Natural killer cell (primary cell): ENCODE measurements at regions not wholly inside any gene's neighbourhood (a gene's known extent, or its start where the extent isn't known, plus 50 kb on each side); places are given as distances from the start of the nearest gene placed in this dataset.

Experiments used
- ATAC-seq, 3 donors: fragments of 150-1000 bp in 2 of 3; fragments of 200-7000 bp in 1 of 3; cut with Tn5 transposase; 1 replicate in 1 of 3; 2 replicates in 2 of 3; pipeline ENCODE4 v1.10.0; 2021; ENCODE audit warnings: mild to moderate bottlenecking in 2 of 3, moderate library complexity in 2 of 3
- DNase-seq, 2 donors: peaks; one replicate each; pipeline versions ENCODE4 v3.0.0 to v3.0.0-alpha.2; 2013 to 2021; ENCODE audit warnings: mixed read lengths in 1 of 2
- H3K27ac ChIP-seq: one replicate; pipeline ENCODE4 v1.5.1; 2013; ENCODE audit warnings: mild to moderate bottlenecking, low read length
- H3K27me3 ChIP-seq: one replicate; pipeline ENCODE4 v1.6.1; 2013; ENCODE audit warnings: low read length; ENCODE audit not compliant: control insufficient read depth, insufficient read depth
- H3K36me3 ChIP-seq: one replicate; pipeline ENCODE4 v1.6.1; 2013; ENCODE audit warnings: low read length; ENCODE audit not compliant: control insufficient read depth, insufficient read depth
- H3K4me1 ChIP-seq: one replicate; pipeline ENCODE4 v1.6.1; 2013; ENCODE audit warnings: low read length; ENCODE audit not compliant: control insufficient read depth, insufficient read depth
- H3K4me3 ChIP-seq: one replicate; pipeline ENCODE4 v1.5.1; 2013; ENCODE audit warnings: low read length
- H3K9me3 ChIP-seq: one replicate; pipeline ENCODE4 v1.6.1; 2013; ENCODE audit warnings: low read length; ENCODE audit not compliant: control insufficient read depth, insufficient read depth
- H3K27ac Mint-ChIP-seq, 2 donors: one replicate each; pipeline ENCODE4 v1.8.0; 2022; ENCODE audit warnings: mild to moderate bottlenecking in 2 of 2, mixed read lengths in 2 of 2, moderate library complexity in 1 of 2
- H3K27me3 Mint-ChIP-seq, 2 donors: one replicate each; pipeline ENCODE4 v1.8.0; 2022; ENCODE audit warnings: low read depth in 2 of 2, mixed read lengths in 2 of 2
- H3K36me3 Mint-ChIP-seq: one replicate; pipeline ENCODE4 v1.8.0; 2022; ENCODE audit warnings: mixed read lengths
- H3K4me1 Mint-ChIP-seq, 2 donors: one replicate each; pipeline ENCODE4 v1.8.0; 2022; ENCODE audit warnings: mixed read lengths in 2 of 2
- H3K4me3 Mint-ChIP-seq: one replicate; pipeline ENCODE4 v1.8.0; 2022; ENCODE audit warnings: mild to moderate bottlenecking, moderate library complexity, mixed read lengths
- H3K9me3 Mint-ChIP-seq, 2 donors: one replicate each; pipeline ENCODE4 v1.8.0; 2022; ENCODE audit warnings: mixed read lengths in 2 of 2
- CTCF ChIP-seq: fragments of 200-600 bp; IDR thresholded peaks from one replicate; pipeline ENCODE4 v1.8.0; 2022; ENCODE audit warnings: antibody characterized with exemption
- WGBS: methylation state at CpG from one replicate; pipeline ENCODE4 v1.1.7; 2013; ENCODE audit warnings: missing lambda C conversion rate; ENCODE audit not compliant: insufficient coverage; 5-methylcytosine and 5-hydroxymethylcytosine counted together
- intact Hi-C: fragments of 100-400 bp; cut with micrococcal nuclease; formaldehyde crosslinking; loops from one replicate; pipeline ENCODE4 v1.14.2; 2022

GRCh38 chr3:82424031-82424339 is 662.5 kb upstream of the GBE1 start:
- H3K27me3 ChIP-seq, result no peaks in the 10 kb centered on the region
- no peaks in the 10 kb centered on the region for H3K4me1 Mint-ChIP-seq
- DNase-seq (no peak), ATAC-seq (no peak)
- no peak overlapping the region for H3K27ac Mint-ChIP-seq
- WGBS, result no CpG with 5 or more reads among the region's 1 CpG
- no peak overlapping the region for H3K4me3 Mint-ChIP-seq
- intact Hi-C loops, result no loop called here
- H3K4me1 ChIP-seq, result no peaks in the 10 kb centered on the region
- H3K9me3 Mint-ChIP-seq, result peaks cover 13 to 16% of the 10 kb centered on the region in 2 donors
- TF ChIP-seq CTCF, result no peak
- no peaks in the 10 kb centered on the region for H3K27me3 Mint-ChIP-seq
- no peak overlapping the region for H3K4me3 ChIP-seq
- H3K36me3 ChIP-seq, result no peaks in the 10 kb centered on the region
- no peaks in the 10 kb centered on the region for H3K36me3 Mint-ChIP-seq
- H3K9me3 ChIP-seq, result no peaks in the 10 kb centered on the region
- no peak overlapping the region for H3K27ac ChIP-seq

GRCh38 chr3:82423268-82424030 is 662.0 kb upstream of the GBE1 start:
- Histone ChIP-seq H3K36me3 (no peaks in the 10 kb centered on the region), H3K4me1 (no peaks in the 10 kb centered on the region), H3K4me3 (no peak overlapping the region), H3K9me3 (no peaks in the 10 kb centered on the region), H3K27me3 (no peaks in the 10 kb centered on the region), H3K27ac (no peak overlapping the region)
- intact Hi-C loops, result no loop called here
- H3K4me1 Mint-ChIP-seq, result no peaks in the 10 kb centered on the region
- no peak for ATAC-seq
- H3K9me3 Mint-ChIP-seq, result peaks cover 11 to 17% of the 10 kb centered on the region in 2 donors
- no peak for DNase-seq
- no peak for TF ChIP-seq CTCF
- H3K27me3 Mint-ChIP-seq, result no peaks in the 10 kb centered on the region
- H3K27ac Mint-ChIP-seq, result no peak overlapping the region
- H3K36me3 Mint-ChIP-seq, result peaks cover 3% of the 10 kb centered on the region
- 43% methylated on average over 2 of the region's 2 CpGs for WGBS
- H3K4me3 Mint-ChIP-seq, result no peak overlapping the region

GRCh38 chr3:82416830-82417229 is 655.4 kb upstream of the GBE1 start:
- no peaks in the 10 kb centered on the region for H3K9me3 ChIP-seq
- no peak overlapping the region for H3K4me3 ChIP-seq
- Mint-ChIP-seq H3K27me3 (no peaks in the 10 kb centered on the region), H3K4me1 (no peaks in the 10 kb centered on the region), H3K4me3 (no peak overlapping the region), H3K27ac (no peak overlapping the region), H3K36me3 (peaks cover 11% of the 10 kb centered on the region), H3K9me3 (peaks cover 13% of the 10 kb centered on the region in 2 donors)
- no peak for TF ChIP-seq CTCF
- no peaks in the 10 kb centered on the region for H3K4me1 ChIP-seq
- H3K36me3 ChIP-seq, result no peaks in the 10 kb centered on the region
- no peak for ATAC-seq
- H3K27me3 ChIP-seq, result no peaks in the 10 kb centered on the region
- no peak for DNase-seq
- no peak overlapping the region for H3K27ac ChIP-seq
- WGBS, result 67% methylated on average over 1 of the region's 1 CpG
- intact Hi-C loops, result no loop called here

GRCh38 chr3:82416349-82416748 is 654.9 kb upstream of the GBE1 start:
- H3K27ac ChIP-seq, result no peak overlapping the region
- intact Hi-C loops, result no loop called here
- DNase-seq (no peak), ATAC-seq (no peak)
- no peaks in the 10 kb centered on the region for H3K27me3 ChIP-seq
- peaks cover 12 to 13% of the 10 kb centered on the region in 2 donors for H3K9me3 Mint-ChIP-seq
- H3K4me3 ChIP-seq, result no peak overlapping the region
- no peak overlapping the region for H3K4me3 Mint-ChIP-seq
- H3K36me3 ChIP-seq, result no peaks in the 10 kb centered on the region
- H3K4me1 Mint-ChIP-seq, result no peaks in the 10 kb centered on the region
- 60% methylated on average over 1 of the region's 1 CpG for WGBS
- no peak for TF ChIP-seq CTCF
- no peak overlapping the region for H3K27ac Mint-ChIP-seq
- H3K4me1 ChIP-seq, result no peaks in the 10 kb centered on the region
- H3K27me3 Mint-ChIP-seq, result no peaks in the 10 kb centered on the region
- H3K36me3 Mint-ChIP-seq, result peaks cover 11% of the 10 kb centered on the region
- no peaks in the 10 kb centered on the region for H3K9me3 ChIP-seq
